Neural progenitor cell (in vitro differentiated cells): ENCODE measurements at regions not wholly inside any gene's neighbourhood (a gene's known extent, or its start where the extent isn't known, plus 50 kb on each side); places are given as distances from the start of the nearest gene placed in this dataset.

Source experiments
- EZH2phosphoT487 ChIP-seq: fragments of 200-600 bp; sonication (generic); IDR thresholded peaks from 2 replicates; pipeline ENCODE4 v1.6.1; 2017; ENCODE audit warnings: antibody characterized with exemption
- TF ChIP-seq, protein P1 (sequence below): fragments of 200-600 bp; sonication (generic); IDR thresholded peaks from 2 replicates; pipeline ENCODE4 v1.5.1; 2017; ENCODE audit warnings: antibody characterized with exemption, mild to moderate bottlenecking

DNA sequence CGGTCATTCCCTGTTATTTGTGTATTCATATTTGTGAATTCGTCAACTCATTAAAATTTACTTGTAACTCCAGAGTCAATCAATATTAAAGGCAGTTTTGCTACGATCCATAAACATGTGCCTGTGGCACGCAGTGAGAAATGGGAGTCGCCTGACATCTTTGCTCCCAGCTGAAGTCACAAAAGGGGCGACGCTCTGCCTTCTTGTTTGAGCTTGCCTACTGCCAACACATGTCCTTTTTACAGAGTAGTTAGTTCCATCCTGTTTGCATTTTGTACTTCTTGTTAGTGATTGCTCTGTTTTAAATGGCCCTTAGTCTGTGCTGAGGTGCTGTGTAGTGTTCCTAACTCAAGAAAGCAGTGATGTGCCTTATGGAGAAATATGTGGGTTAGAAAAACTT, 305.3 kb downstream of the ETS1 start:
- TF ChIP-seq, protein P1, sequence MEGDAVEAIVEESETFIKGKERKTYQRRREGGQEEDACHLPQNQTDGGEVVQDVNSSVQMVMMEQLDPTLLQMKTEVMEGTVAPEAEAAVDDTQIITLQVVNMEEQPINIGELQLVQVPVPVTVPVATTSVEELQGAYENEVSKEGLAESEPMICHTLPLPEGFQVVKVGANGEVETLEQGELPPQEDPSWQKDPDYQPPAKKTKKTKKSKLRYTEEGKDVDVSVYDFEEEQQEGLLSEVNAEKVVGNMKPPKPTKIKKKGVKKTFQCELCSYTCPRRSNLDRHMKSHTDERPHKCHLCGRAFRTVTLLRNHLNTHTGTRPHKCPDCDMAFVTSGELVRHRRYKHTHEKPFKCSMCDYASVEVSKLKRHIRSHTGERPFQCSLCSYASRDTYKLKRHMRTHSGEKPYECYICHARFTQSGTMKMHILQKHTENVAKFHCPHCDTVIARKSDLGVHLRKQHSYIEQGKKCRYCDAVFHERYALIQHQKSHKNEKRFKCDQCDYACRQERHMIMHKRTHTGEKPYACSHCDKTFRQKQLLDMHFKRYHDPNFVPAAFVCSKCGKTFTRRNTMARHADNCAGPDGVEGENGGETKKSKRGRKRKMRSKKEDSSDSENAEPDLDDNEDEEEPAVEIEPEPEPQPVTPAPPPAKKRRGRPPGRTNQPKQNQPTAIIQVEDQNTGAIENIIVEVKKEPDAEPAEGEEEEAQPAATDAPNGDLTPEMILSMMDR: no peak
- TF ChIP-seq EZH2phosphoT487: no peak
